Neural cell (in vitro differentiated cells): ENCODE measurements at regions not wholly inside any gene's neighbourhood (a gene's known extent, or its start where the extent isn't known, plus 50 kb on each side); places are given as distances from the start of the nearest gene placed in this dataset.

Experiments used
- CTCF ChIP-seq: fragments of 450-650 bp; IDR thresholded peaks from 2 replicates; pipeline ENCODE4 v1.5.1; 2014; ENCODE audit warnings: antibody characterized with exemption, mild to moderate bottlenecking, moderate library complexity; ENCODE audit not compliant: poor library complexity, severe bottlenecking
- EP300 ChIP-seq: fragments of 450-650 bp; conservative IDR thresholded peaks from 2 replicates; pipeline ENCODE4 v1.6.1; 2014; ENCODE audit warnings: antibody characterized with exemption, mild to moderate bottlenecking, moderate library complexity; ENCODE audit not compliant: poor library complexity, severe bottlenecking
- EZH2 ChIP-seq: fragments of 200-600, 300-800 bp; shearing (Covaris generic), sonication (generic); IDR thresholded peaks from 2 replicates; pipeline ENCODE4 v1.6.1; 2014; ENCODE audit warnings: antibody characterized with exemption, low read length, borderline replicate concordance, mild to moderate bottlenecking; ENCODE audit not compliant: insufficient read depth, poor library complexity, severe bottlenecking
- MXI1 ChIP-seq: fragments of 450-650 bp; conservative IDR thresholded peaks from 2 replicates; pipeline ENCODE4 v1.6.1; 2014; ENCODE audit warnings: antibody characterized with exemption, mild to moderate bottlenecking; ENCODE audit not compliant: poor library complexity, severe bottlenecking
- POLR2AphosphoS5 ChIP-seq: IDR thresholded peaks from 2 replicates; pipeline ENCODE4 v1.6.1; 2012
- RAD21 ChIP-seq: fragments of 450-650 bp; conservative IDR thresholded peaks from 2 replicates; pipeline ENCODE4 v1.6.1; 2014; ENCODE audit warnings: antibody characterized with exemption, mild to moderate bottlenecking, moderate library complexity
- REST ChIP-seq: IDR thresholded peaks from 2 replicates; pipeline ENCODE4 v1.6.1; 2012; ENCODE audit warnings: borderline replicate concordance
- SMC3 ChIP-seq: fragments of 450-650 bp; conservative IDR thresholded peaks from 2 replicates; pipeline ENCODE4 v1.6.1; 2014; ENCODE audit warnings: antibody characterized with exemption, mild to moderate bottlenecking, moderate library complexity; ENCODE audit not compliant: poor library complexity

GRCh38 chr4:187256897-187257296, 533.2 kb upstream of the FAT1 start:
- TF ChIP-seq SMC3 (no peak), CTCF (no peak), POLR2AphosphoS5 (no peak), REST (no peak), RAD21 (no peak), MXI1 (no peak), EP300 (no peak), EZH2 (no peak)
